HG02884 (cell line): ENCODE measurements at regions not wholly inside any gene's neighbourhood (a gene's known extent, or its start where the extent isn't known, plus 50 kb on each side); places are given as distances from the start of the nearest gene placed in this dataset.
"Not testable (repeated sequence)": the region's sequence is repeated elsewhere in the genome, so short reads cannot be mapped to it uniquely, and the experiment has no call there.

Experiments used
- ATAC-seq: cut with Tn5 transposase; IDR thresholded peaks from one replicate; pipeline ENCODE4 v1.9.1; 2021; ENCODE audit warnings: mild to moderate bottlenecking, moderate library complexity; ENCODE audit not compliant: unreplicated experiment

DNA sequence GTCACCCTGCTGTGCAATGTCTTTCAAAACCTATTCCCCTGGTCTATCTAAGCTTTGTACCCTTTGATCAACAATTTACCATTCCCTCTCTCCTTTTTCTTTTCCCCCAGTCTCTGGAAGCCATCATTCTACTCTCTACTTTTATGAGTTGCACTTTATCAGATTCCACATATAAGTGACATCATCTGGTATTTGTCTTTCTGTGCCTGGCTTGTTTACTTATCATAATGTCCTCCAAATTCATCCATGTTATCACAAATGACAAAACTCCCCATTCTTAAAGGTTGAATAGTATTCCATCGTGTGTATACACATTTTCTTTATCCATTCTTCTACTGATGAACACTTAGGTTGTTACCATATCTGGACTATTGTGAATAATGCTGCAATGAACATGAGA lies 344.2 kb upstream of the CCNH start:
- ATAC-seq: no peak

DNA sequence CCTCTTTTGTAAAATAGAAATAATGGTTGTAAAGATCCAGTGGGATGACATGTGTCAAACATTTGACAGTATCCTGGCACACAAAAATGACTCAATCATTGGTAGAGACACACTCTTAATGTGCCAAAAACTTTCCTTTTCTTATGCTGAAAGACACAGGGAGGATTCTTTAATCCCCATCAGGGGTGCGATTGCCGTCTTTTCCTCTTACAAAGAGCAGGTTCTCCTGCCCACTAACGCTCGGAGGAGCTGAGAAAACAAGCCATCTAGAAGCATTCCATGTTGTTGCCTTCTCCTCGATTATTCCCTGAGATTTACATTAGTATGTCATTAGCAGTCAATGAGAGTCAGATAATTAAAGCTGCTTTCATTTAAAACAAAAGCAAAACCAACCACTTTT lies 342.6 kb upstream of the CCNH start:
- no peak for ATAC-seq

DNA sequence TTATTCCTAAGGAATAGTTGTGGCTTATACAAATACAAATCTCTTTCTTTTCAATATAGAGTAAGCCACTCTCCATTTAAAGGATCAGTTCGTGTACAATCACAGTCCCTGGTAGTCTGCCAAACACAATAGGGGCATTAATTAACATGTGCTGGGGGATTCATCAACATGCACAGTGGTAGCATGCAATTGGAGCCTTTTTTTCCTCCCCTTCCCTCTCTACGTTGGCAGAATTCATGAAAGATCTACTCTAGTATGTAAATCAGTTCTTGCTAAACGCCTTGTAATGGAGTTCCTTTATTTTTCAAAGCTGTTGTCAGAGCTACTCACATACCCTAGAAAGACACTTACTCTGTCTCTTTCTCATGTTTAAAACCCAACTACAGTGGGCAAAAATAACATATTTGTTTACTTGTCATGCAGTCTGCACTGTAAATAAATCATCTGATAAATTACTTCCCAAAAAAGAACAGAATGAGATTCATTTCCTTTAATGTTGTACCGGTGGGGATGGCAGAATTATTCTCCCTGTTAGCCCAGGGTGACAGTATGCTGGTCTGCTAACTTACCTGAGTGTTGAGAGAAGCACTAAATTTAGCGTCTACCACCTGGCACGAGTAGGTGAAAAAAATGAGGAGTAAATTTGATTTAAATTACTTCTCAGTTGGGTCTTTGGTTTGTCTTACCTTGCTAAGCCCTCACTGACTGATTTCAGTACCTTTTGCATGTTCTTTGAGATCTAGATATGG lies 341.5 kb upstream of the CCNH start:
- ATAC-seq: no peak

DNA sequence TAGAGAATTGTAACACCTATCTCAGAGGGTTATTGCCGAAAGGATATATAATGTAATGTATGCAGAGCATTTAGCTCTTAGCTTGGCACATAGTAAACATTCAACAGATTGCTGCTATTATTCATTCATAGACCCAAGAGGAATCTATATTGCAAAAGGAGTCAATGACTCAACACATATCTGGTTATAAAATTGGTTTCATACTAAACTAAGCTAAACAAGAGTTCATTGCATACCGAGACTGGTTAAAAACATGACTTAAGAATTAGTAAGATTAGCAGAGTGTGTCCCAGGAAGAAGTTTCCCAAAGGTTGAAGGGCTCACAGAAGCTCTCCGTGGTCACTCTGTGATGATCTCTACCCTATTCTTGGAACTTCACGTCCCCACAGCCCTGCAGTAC lies 339.6 kb upstream of the CCNH start:
- no peak for ATAC-seq

DNA sequence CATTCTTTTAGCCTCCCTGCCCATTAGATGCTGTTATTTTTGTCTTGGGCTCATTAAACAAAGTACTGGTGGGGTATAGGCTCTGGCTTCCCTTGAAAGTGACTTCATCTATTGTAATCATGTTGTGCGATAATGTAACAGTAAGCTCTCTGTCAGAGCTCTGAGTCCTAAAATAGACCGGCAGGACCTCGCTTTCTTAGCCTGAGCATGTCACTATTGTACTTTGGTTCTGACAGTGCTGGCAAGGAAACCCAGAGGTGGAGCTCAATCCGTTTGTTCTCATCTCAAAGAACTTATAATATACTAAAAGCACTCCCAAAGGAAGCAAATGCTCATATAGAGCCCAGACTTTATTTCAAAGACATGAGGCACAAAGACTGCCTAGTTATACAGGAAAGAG lies 339.1 kb upstream of the CCNH start:
- ATAC-seq: no peak

DNA sequence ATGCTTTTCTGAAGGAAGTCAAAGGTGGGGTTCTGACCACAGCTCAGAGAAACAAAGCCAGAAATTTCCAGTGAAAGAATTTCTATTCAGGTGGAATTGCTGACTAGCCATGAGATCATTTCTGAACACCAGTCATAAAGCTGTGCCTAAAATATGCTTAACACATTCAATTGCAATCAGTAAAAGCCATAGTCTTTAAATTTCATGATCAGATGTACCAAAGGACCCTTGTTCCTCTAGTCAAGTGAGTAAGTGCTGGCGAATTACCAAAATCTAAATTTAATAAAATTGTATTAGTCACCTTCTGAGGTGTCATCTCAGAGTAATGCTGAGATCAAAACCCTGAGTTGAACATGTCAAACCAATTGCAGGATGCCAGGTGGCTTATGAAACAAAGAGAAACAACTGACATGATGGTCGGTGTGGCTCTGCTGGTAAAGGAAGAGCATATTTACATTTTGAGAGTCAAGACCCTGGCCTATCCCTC lies 334.2 kb upstream of the CCNH start:
- ATAC-seq: no peak

DNA sequence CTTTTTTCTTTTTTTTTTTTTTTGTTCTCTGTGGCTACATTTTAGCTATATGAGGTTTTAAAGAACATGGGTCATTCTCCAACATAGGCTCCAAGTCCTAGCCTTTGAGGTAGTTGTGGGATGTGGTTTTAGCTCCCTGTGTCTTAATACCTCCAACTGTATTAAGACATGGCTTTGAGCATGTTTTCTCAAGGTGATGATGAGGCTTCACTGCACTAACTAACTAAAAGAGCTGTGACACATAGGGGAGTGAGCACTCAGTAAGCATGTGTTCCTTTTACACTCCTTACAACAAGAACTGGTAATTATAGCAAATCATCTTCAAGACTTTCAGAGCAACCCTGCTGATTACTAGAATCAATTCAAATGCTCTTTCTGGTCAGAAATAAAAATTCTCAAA lies 333.6 kb upstream of the CCNH start:
- ATAC-seq: no peak

DNA sequence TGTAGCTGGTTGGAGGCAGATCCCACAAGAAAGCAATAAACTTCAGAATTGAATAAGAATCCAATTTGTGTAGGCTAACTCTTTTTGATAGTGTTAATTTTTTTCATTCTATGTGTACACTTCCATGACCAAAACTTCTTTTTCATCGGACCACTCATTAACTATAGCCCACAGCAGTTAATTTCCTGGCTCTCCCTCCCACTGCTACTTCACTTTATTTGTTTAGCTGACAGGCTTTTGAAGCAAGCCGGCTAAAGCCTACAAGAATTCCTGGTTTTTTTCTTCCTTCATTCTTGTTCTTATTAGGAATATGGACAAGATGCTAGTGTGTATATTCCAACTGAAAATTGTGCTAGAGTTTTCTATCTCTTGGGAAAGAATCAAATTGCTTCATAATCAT lies 329.2 kb upstream of the CCNH start:
- no peak for ATAC-seq

DNA sequence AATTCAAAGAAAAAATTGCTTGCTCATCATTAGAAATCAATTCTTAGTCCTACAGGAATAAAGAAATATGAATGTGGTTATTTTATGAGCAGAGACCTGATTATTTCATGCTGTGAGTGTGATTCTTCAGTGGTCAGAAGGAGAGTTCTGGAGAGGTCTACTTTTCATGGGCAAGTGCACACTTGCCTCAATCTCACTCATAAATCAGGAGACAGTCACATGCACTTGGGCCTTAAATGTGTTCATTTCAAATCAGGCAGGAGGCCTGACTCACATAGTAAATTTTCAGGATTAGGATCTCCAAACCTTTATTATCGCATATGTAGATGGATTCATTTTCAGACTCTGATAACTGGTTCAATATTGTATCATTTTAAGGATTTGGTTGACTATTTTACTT lies 323.2 kb upstream of the CCNH start:
- no peak for ATAC-seq

DNA sequence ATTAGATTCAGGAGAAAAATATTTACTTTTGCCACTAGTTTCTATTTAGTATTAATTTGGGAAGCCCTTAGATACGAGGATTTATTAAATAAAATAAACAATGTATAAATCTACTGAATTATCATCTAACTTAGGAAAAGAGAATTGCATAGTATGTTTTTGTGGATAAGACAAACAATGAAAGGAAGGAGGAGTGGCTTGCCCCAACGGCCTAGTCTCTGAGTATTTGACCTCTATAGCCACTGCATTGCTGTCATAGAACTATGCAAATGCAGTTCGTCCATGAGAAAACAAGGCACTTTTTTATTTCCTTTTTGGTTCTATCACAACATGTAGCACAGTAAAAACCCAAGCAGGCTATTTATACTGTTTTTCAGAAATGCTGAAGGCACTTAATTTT lies 321.2 kb upstream of the CCNH start:
- no peak for ATAC-seq

DNA sequence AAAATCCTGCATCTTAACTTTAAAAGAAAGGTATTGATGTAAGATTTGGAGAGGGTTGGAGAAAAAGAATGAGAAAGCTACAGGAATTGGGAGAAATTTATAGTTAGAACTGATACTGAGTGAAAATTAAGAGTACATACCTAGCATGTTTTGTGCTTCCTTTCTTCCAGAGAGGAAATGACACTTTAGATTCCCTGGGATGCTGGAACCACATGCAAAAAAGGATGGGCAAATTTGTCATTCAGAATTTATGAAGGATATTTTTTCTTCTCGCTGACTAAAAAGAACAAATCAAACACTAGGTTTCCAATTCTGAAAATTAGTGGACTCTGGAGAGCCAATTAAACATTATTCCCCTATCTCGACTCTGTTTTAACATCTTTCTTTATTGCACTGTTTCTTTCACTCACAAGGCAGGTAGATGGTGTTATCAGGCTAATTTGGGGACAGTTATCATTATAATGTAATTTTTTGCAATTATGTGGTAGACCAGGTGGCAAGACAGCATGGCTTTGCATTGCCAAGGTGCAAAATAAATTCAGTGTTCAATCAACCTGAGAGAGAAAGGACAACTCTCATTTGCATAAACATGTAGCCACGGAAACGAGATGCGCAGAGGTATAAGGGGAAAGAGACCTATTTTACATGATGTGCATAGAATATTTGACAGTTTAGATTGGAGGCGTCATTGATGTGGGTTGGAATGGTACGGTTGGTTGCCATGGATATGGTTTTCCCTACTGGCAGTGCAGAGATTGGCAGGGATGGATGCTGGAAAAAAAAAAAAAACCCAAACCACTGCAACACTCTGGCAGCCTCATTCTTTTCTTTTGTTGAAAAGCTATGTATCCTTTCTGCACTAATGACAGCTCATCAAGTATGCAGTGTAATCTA lies 320.4 kb upstream of the CCNH start:
- ATAC-seq: no peak

DNA sequence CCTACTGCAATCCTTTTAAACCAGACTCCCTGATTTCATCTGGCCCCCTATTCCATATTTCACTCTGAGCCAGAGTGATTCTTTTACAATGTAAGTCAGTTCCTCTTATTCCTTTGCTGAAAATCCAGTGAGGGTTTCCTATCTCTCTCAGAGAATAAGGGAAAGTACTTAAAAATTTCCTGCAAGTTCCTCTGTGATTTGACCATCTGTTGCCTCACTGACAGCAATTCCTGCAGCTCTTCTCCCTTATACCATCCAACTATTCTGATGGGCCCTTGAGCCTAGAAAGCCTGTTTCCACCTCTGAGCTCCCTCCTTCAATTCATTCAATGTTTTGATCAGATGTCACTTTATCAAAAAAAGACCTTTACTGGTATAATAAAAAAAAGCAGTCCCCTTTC lies 317.1 kb upstream of the CCNH start:
- no peak for ATAC-seq

DNA sequence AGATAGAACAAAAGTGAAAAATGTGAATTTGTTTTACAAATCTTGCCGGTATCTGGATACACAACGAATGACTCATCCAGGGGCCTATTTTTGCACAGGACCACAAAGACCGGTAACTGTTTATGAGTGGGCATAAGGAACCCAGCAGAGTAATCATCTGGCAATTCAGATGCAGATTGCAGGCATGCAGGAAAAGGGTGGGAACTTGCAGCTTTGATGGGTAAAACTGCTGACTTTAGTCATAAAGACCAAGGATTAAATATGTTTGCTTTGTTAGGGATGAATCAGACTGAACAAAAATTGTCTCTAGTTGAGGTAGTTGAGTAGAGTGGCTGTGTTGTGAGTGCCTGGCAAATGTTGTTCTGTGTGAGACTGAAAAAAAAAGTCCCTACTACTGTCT lies 309.6 kb upstream of the CCNH start:
- ATAC-seq: no peak

DNA sequence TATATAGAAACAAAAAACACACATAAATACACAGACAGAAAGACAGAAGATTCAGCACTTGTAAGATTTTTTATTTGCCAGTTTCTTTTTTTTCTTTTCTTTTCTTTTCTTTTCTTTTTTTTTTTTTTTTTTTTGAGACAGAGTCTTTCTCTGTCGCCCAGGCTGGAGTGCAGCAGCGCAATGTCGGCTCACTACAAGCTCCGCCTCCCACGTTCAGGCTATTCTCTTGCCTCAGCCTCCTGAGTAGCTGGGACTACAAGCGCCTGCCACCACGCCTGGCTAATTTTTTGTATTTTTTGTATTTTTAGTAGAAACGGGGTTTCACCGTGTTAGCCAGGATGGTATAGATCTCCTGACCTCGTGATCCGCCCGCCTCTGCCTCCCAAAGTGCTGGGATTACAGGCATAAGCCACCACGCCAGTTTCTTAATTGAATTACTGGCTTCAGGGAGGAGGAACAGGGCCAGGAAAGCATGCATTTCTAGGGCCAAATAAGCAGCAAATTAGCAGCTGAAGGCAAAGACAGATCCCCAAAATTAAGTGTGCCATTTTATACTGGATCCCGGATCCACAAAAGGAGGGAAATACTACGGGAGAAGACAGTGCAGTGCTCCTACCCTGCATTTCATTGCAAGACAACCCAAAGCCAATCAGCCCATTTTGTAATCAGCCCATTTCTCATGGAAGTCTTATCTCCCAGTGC lies 305.6 kb upstream of the CCNH start:
- ATAC-seq: not testable (repeated sequence)

DNA sequence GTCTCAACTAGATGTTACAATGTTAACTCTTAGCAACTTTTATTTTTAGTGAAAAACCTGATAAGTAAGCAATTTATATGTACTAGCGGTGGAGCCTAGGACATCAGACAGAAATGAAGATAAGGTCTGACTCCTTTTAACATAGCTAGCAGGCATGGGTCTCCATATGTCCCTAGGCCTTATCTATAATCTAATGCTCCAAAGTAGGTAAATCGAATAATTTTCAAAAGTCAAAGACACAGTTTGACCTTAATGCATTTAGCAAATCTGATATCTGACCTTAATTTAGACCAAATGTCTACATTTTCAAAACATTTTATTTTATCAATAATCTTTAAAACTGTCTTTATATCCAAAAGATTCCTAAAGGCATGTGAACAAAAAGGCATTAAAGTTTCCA lies 305.0 kb upstream of the CCNH start:
- ATAC-seq: no peak

DNA sequence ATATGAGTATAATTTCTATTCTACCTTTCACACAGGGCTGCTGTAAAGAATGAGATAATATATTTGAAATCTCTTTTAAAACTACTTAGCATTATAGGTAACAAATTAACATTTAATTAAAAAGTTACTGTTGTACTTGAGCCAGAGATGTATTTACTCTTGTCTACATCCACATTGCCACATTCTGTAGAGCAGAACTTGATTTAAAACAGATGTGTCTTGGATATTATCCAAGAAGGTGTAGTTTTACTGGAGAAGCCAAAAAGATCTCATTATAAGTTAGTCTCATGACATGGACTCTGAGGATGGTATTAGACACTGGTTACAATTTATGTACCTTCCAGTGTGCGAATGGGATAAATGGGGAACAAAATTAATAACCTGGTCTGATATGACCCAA lies 293.1 kb upstream of the CCNH start:
- ATAC-seq: no peak

DNA sequence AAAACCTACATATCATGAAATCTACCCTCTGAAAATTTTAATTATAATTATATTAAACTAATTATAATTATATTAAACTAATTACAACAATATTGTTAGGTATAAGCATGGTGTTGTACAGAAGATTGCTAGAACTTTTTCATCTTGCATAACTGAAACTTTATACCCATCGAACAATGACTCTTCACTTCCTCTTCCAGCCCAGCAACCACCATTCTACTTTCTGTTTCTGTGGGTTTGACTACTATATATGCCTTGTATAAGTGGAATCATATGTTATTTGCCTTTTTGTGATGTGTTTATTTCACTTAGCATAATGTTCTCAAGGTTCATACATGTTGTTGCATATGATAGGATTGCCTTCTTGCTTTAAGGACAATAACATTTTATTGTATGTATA lies 274.2 kb upstream of the CCNH start:
- peak; percentile 90 for ATAC-seq

DNA sequence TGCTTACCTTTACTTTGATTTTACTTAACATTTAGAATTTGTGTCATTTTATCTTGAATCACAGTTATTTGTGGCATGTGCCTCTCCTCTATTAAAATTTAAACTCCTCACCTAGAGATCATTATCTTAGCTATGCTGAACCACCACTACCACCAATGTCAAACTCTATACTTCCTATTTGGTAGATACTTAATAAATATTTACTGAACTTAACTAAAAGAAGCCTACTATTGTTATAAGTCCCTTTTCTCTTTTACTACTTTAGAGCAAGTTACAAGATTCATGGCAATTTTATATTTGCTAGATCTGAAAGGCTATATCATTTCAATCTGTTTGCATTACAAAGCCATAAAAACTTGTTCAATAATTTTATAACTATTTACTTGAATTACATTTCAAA lies 273.3 kb upstream of the CCNH start:
- no peak for ATAC-seq

DNA sequence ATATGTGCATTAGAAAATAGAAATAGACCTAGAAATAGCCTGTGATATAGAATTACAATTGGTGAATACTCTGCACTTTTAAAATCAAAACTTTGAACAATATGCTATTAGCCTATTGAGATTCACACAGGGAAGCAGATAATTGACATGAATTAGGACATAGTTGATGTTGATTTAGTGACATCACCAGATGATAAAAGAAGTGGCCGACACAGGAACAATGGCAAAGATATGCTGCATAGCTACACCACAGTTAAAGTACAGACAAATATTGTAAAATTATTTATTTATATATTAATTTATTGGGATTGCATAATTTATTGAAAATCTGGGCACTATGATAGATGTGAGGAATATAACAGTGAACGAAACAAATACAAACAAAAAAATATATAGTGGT lies 261.5 kb upstream of the CCNH start:
- no peak for ATAC-seq

DNA sequence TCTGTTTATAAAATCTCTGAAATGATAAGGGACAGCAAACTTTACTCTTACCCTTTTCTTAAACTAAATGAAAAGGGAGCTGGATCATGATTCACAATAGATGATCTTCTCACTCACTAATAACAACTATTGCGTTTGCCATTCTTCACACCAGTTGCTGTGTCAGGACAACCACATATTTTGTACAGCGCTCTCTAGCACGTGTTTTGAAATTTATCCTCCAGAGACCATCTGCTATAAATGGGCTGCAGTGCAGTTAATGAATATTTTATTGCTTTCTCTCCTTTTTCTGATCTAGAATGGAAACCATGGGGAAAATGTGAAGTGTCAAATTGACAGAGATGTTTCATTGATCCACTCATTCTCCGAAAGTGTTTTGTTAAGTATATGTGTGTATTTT lies 258.4 kb upstream of the CCNH start:
- ATAC-seq: no peak

DNA sequence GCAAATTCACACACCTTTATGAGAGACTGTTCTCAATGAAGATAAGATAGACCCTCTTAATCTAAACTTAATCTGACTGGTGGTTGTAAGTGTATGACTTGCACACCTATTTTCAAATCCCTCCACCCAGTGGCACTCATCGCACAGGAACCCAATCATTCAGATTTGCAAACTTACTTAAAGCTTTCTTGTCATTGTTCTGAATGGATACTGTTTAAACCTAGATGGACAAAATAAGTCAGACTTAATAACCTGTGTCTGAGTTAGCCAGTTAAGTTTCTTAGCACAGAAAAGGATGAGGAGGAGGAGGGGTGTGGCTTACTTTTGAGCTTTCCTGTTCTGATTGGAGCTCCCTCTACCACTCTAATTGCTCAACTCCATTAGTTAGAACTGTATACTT lies 252.4 kb upstream of the CCNH start:
- ATAC-seq: no peak
